H1 (cell line): ENCODE measurements at regions not wholly inside any gene's neighbourhood (a gene's known extent, or its start where the extent isn't known, plus 50 kb on each side); places are given as distances from the start of the nearest gene placed in this dataset.

Experiments used
- CTCF ChIA-PET: fragments of 300-600 bp; sonication (Branson Sonifier 250); formaldehyde crosslinking; loops from one replicate; lab custom pipeline; 2021; ENCODE audit not compliant: partially characterized antibody; lab: Charles Lee
- POLR2A ChIA-PET: fragments of 300-600 bp; sonication (Branson Sonifier 250); formaldehyde crosslinking; loops from one replicate; lab custom pipeline; 2021; ENCODE audit warnings: inconsistent platforms; ENCODE audit not compliant: partially characterized antibody; lab: Charles Lee
- DNase-seq, 2 experiments: peaks; one replicate each; pipeline versions ENCODE4 v3.0.0 to v3.0.0-alpha.2; 2010 to 2022; ENCODE audit warnings: low spot score in 2 of 2, low read depth in 1 of 2, mixed read lengths in 1 of 2
- FAIRE-seq: peaks from 2 replicates; lab custom pipeline; 2011; peaks lifted over from hg19 to GRCh38; lab: Jason Lieb, UNC
- H2AFZ ChIP-seq: 2 replicates; pipeline ENCODE4 v1.8.1; 2012; ENCODE audit warnings: low read length, inconsistent platforms
- H2AK5ac ChIP-seq: 2 replicates; pipeline ENCODE4 v1.6.1; 2013; ENCODE audit warnings: low read depth, low read length
- H2BK120ac ChIP-seq: replicated peaks from 2 replicates; pipeline ENCODE3; 2013; ENCODE audit warnings: low read depth, low read length, inconsistent platforms
- H2BK12ac ChIP-seq: 2 replicates; pipeline ENCODE4 v1.6.1; 2013; ENCODE audit warnings: low read depth, low read length
- H2BK15ac ChIP-seq: 2 replicates; pipeline ENCODE4 v1.6.1; 2013; ENCODE audit warnings: low read length
- H2BK20ac ChIP-seq: 2 replicates; pipeline ENCODE4 v1.6.1; 2013; ENCODE audit warnings: low read length
- H2BK5ac ChIP-seq: 2 replicates; pipeline ENCODE4 v1.6.1; 2013; ENCODE audit warnings: low read depth, low read length
- H3K14ac ChIP-seq: 2 replicates; pipeline ENCODE4 v1.6.1; 2013; ENCODE audit warnings: inconsistent platforms; ENCODE audit not compliant: insufficient read length
- H3K18ac ChIP-seq: 2 replicates; pipeline ENCODE4 v1.6.1; 2013; ENCODE audit warnings: low read length; ENCODE audit errors: extremely low read depth
- H3K23ac ChIP-seq: 2 replicates; pipeline ENCODE4 v1.6.1; 2013; ENCODE audit warnings: inconsistent platforms; ENCODE audit not compliant: insufficient read length
- H3K23me2 ChIP-seq: 2 replicates; pipeline ENCODE4 v1.6.1; 2013; ENCODE audit warnings: low read depth, low read length
- H3K27ac ChIP-seq: 2 replicates; pipeline ENCODE4 v1.6.1; 2011; ENCODE audit warnings: low read depth, low read length, inconsistent platforms
- H3K27me3 ChIP-seq, 4 experiments: replicated peaks in 1 of 4; 1 replicate in 1 of 4; 2 replicates in 3 of 4; pipeline versions ENCODE4 v1.6.1 to v1.8.1; 2011 to 2013; ENCODE audit warnings: low read length in 3 of 4, mild to moderate bottlenecking in 3 of 4, inconsistent platforms in 2 of 4, mixed read lengths in 2 of 4, moderate library complexity in 1 of 4; ENCODE audit not compliant: control insufficient read depth in 3 of 4, insufficient read depth in 3 of 4; ENCODE audit errors: extremely low read depth in 1 of 4
- H3K36me3 ChIP-seq, 4 experiments: 2 replicates each; pipeline versions ENCODE4 v1.6.1 to v1.8.1; 2011 to 2013; ENCODE audit warnings: mild to moderate bottlenecking in 4 of 4, low read length in 3 of 4, moderate library complexity in 2 of 4, control low read depth in 1 of 4, inconsistent platforms in 1 of 4; ENCODE audit not compliant: insufficient read depth in 4 of 4, control insufficient read depth in 2 of 4
- H3K4ac ChIP-seq: replicated peaks from 2 replicates; pipeline ENCODE3; 2013; ENCODE audit warnings: low read length, low read depth, mixed read lengths, inconsistent platforms; ENCODE audit not compliant: insufficient read length
- H3K4me1 ChIP-seq, 4 experiments: replicated peaks in 1 of 4; 1 replicate in 1 of 4; 2 replicates in 3 of 4; pipeline versions ENCODE4 v1.6.1 to v1.8.1; 2011 to 2013; ENCODE audit warnings: low read length in 3 of 4, inconsistent platforms in 2 of 4, mixed read lengths in 1 of 4; ENCODE audit not compliant: insufficient read depth in 4 of 4, control insufficient read depth in 3 of 4
- H3K4me2 ChIP-seq, 2 experiments: 2 replicates each; pipeline versions ENCODE4 v1.6.1 to v1.8.1; 2011 to 2013; ENCODE audit warnings: low read depth in 2 of 2, low read length in 2 of 2, control low read depth in 1 of 2, inconsistent platforms in 1 of 2, mild to moderate bottlenecking in 1 of 2; ENCODE audit not compliant: insufficient read depth in 1 of 2
- H3K4me3 ChIP-seq, 4 experiments: fragments of 200-600, 300-600 bp in 1 of 4; sonication (generic), shearing (Covaris generic), sonication (Bioruptor Twin) in 1 of 4; 2 replicates each; pipeline versions ENCODE4 v1.5.1 to v1.8.1; 2011 to 2016; ENCODE audit warnings: low read length in 4 of 4, low read depth in 3 of 4, control low read depth in 2 of 4, inconsistent platforms in 2 of 4, mild to moderate bottlenecking in 2 of 4, mixed read lengths in 1 of 4, moderate library complexity in 1 of 4; ENCODE audit not compliant: insufficient read depth in 2 of 4; ENCODE audit errors: extremely low read depth in 1 of 4
- H3K56ac ChIP-seq: replicated peaks from 2 replicates; pipeline ENCODE3; 2013; ENCODE audit warnings: low read depth, mild to moderate bottlenecking, mixed read lengths, low read length, inconsistent platforms; ENCODE audit not compliant: insufficient read length
- H3K79me1 ChIP-seq: 2 replicates; pipeline ENCODE4 v1.6.1; 2013; ENCODE audit warnings: low read depth, low read length, control low read depth
- H3K79me2 ChIP-seq, 2 experiments: 2 replicates each; pipeline versions ENCODE4 v1.6.1 to v1.8.1; 2012 to 2013; ENCODE audit warnings: low read length in 2 of 2, mild to moderate bottlenecking in 2 of 2, inconsistent platforms in 1 of 2; ENCODE audit not compliant: insufficient read depth in 2 of 2, control insufficient read depth in 1 of 2
- H3K9ac ChIP-seq, 4 experiments: replicated peaks in 1 of 4; 1 replicate in 1 of 4; 2 replicates in 3 of 4; pipeline versions ENCODE4 v1.6.1 to v1.8.1; 2011 to 2013; ENCODE audit warnings: low read depth in 3 of 4, low read length in 3 of 4, control low read depth in 2 of 4, mild to moderate bottlenecking in 2 of 4, moderate library complexity in 2 of 4, inconsistent platforms in 1 of 4; ENCODE audit errors: extremely low read depth in 1 of 4
- H3K9me3 ChIP-seq, 2 experiments: 2 replicates each; pipeline versions ENCODE4 v1.6.1 to v1.8.1; 2012 to 2013; ENCODE audit warnings: mild to moderate bottlenecking in 2 of 2, moderate library complexity in 2 of 2, control low read depth in 1 of 2, inconsistent platforms in 1 of 2, low read depth in 1 of 2, low read length in 1 of 2, mixed read lengths in 1 of 2; ENCODE audit not compliant: insufficient read depth in 2 of 2
- H4K20me1 ChIP-seq, 2 experiments: replicated peaks in 1 of 2; 2 replicates each; pipeline versions ENCODE3 to v1.8.1; 2011 to 2013; ENCODE audit warnings: inconsistent platforms in 2 of 2, low read length in 2 of 2, mild to moderate bottlenecking in 1 of 2; ENCODE audit not compliant: insufficient read depth in 2 of 2, control insufficient read depth in 1 of 2
- H4K5ac ChIP-seq: 2 replicates; pipeline ENCODE4 v1.6.1; 2013; ENCODE audit warnings: low read length, low read depth, mixed read lengths, inconsistent platforms; ENCODE audit not compliant: insufficient read length
- H4K8ac ChIP-seq: 2 replicates; pipeline ENCODE4 v1.8.0; 2013; ENCODE audit warnings: mild to moderate bottlenecking, moderate library complexity, low read length, inconsistent platforms; ENCODE audit not compliant: insufficient read depth; ENCODE audit errors: extremely low read depth
- H4K91ac ChIP-seq: replicated peaks from 2 replicates; pipeline ENCODE3; 2013; ENCODE audit warnings: low read length, mixed read lengths, inconsistent platforms; ENCODE audit not compliant: insufficient read length
- BCL11A ChIP-seq, 2 experiments: IDR thresholded peaks; one replicate each; pipeline ENCODE4 v1.6.1; 2011; ENCODE audit warnings: low read depth in 2 of 2, low read length in 2 of 2, mild to moderate bottlenecking in 2 of 2
- CTCF ChIP-seq, 3 experiments: IDR thresholded peaks; 1 replicate in 2 of 3; 2 replicates in 1 of 3; pipeline versions ENCODE4 v1.5.1 to v1.6.1; 2011; ENCODE audit warnings: low read length in 3 of 3, mild to moderate bottlenecking in 3 of 3, inconsistent platforms in 2 of 3, low read depth in 1 of 3, moderate library complexity in 1 of 3; ENCODE audit not compliant: insufficient read depth in 1 of 3; ENCODE audit errors: control extremely low read depth in 1 of 3
- KDM5A ChIP-seq: fragments of 200-600 bp; IDR thresholded peaks from 2 replicates; pipeline ENCODE4 v1.7.1; 2012; ENCODE audit warnings: mild to moderate bottlenecking, low read length, inconsistent platforms, mixed read lengths
- NRF1 ChIP-seq: IDR thresholded peaks from 2 replicates; pipeline ENCODE4 v1.6.1; 2011; ENCODE audit warnings: mild to moderate bottlenecking, low read depth, low read length, improper control_type of control experiment
- WGBS, 2 experiments: shearing (Covaris generic) in 1 of 2; methylation state at CpG; one replicate each; pipeline versions ENCODE4 v1.1.6 to v1.1.7; 2013 to 2015; ENCODE audit warnings: low lambda C conversion rate in 2 of 2, mixed read lengths in 2 of 2, inconsistent platforms in 1 of 2, low coverage in 1 of 2, missing lambda C conversion rate in 1 of 2; ENCODE audit not compliant: insufficient replicate concordance in 2 of 2, insufficient coverage in 1 of 2, insufficient read length in 1 of 2; ENCODE audit errors: extremely low coverage in 1 of 2, missing lambda C conversion rate in 1 of 2; 5-methylcytosine and 5-hydroxymethylcytosine counted together

GRCh38 chr1:4156241-4156973 is 256.3 kb upstream of the C1orf174 start:
- Histone ChIP-seq H4K5ac (no peak overlapping the region), H3K9me3 (no peaks in the 10 kb centered on the region), H3K23ac (no peak overlapping the region), H3K14ac (no peak overlapping the region), H2BK20ac (no peak overlapping the region), H2BK15ac (no peak overlapping the region), H3K18ac (no peak overlapping the region), H3K23me2 (no peaks in the 10 kb centered on the region), H3K4ac (no peak overlapping the region), H2BK5ac (no peak overlapping the region), H3K4me1 (no peaks in the 10 kb centered on the region), H3K36me3 (no peaks in the 10 kb centered on the region; a peak in 1 of 8 replicates), H3K56ac (no peak overlapping the region), H3K9ac (no peak overlapping the region), H3K27me3 (no peaks in the 10 kb centered on the region), H4K20me1 (no peaks in the 10 kb centered on the region), H3K4me2 (no peak overlapping the region), H3K79me1 (no peaks in the 10 kb centered on the region), H2AK5ac (no peak overlapping the region), H2BK120ac (no peak overlapping the region), H3K4me3 (no peak overlapping the region), H2BK12ac (no peak overlapping the region), H4K8ac (no peak overlapping the region), H2AFZ (no peak overlapping the region), H3K79me2 (no peaks in the 10 kb centered on the region), H4K91ac (no peak overlapping the region), H3K27ac (no peak overlapping the region)
- FAIRE-seq: no peak
- ChIA-PET POLR2A (no interaction called here), CTCF (no interaction called here)
- 83% methylated on average over 13 of the region's 14 CpGs; no CpG with 5 or more reads in 1 of the 2 experiments for WGBS, 2 experiments
- no peak for DNase-seq
- TF ChIP-seq BCL11A (IDR thresholded peaks at IDR 0.05; ENCODE audit: low read depth in 2 of 2, low read length in 2 of 2) (no peak), CTCF (IDR thresholded peaks at IDR 0.05; ENCODE audit: control extremely low read depth in 1 of 3, insufficient read depth in 1 of 3, low read depth in 1 of 3, low read length in 3 of 3) (no peak), NRF1 (no peak), KDM5A (no peak)
